UCSD-AML1 (cell line): ENCODE measurements at regions not wholly inside any gene's neighbourhood (a gene's known extent, or its start where the extent isn't known, plus 50 kb on each side); places are given as distances from the start of the nearest gene placed in this dataset.
"Not testable (repeated sequence)": the region's sequence is repeated elsewhere in the genome, so short reads cannot be mapped to it uniquely, and the experiment has no call there.

Experiments used
- DNase-seq: peaks from one replicate; lab custom pipeline; 2025; ENCODE audit not compliant: unreplicated experiment; lab: John Stamatoyannopoulos, UW

GRCh38 chr17:16844669-16845068, 127.2 kb downstream of the TNFRSF13B start:
- not testable (repeated sequence) for DNase-seq

- DNase-seq = not testable (repeated sequence)
These were observed 128.4 kb downstream of the TNFRSF13B start for GRCh38 chr17:16843511-16843910.

DNA sequence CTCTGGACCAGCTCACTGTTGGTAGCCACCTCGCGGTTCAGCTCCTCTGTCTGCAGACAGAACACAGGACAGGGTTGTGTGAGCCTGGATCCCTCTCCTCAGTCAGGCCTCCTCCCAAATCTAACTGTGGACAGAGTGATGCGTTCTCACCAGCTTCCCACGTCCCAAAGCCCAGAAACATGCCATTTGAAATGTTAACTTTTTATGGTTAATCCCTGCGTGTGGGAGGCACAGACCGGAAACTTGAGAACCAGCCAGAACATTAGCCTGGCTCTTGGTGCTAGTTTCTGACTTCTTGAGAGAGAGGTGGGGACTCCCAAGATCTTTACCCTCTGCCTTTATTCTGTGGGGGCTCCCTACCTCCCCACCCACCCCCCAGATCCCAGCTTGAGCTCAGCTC, 129.6 kb downstream of the TNFRSF13B start:
- DNase-seq = not testable (repeated sequence)

- DNase-seq = not testable (repeated sequence)
These were observed 130.0 kb downstream of the TNFRSF13B start for GRCh38 chr17:16841896-16842295.

DNA sequence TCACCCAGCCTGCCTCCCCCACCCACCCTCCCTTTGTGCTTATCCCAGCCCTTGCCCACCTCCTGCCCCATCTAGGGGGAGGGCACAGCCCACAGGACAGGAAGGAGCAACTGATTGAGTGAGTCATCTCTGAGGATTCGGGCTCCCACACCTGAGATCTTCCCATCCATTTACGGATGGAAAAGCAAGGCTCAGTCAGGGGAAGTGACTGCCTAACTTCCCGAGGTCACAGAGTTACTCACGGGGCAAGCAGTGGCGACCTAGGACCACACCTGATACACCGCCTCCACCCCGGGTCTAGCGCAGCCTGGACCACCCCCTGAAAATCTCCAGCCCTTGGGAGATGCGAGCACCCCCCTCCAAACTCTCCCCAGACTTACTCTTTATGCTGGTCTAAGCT, 131.7 kb downstream of the TNFRSF13B start:
- DNase-seq = not testable (repeated sequence)

GRCh38 chr17:16839242-16840175, 132.4 kb downstream of the TNFRSF13B start:
- not testable (repeated sequence) for DNase-seq

- DNase-seq = not testable (repeated sequence)
These were observed 133.1 kb downstream of the TNFRSF13B start for GRCh38 chr17:16838795-16839194.

DNA sequence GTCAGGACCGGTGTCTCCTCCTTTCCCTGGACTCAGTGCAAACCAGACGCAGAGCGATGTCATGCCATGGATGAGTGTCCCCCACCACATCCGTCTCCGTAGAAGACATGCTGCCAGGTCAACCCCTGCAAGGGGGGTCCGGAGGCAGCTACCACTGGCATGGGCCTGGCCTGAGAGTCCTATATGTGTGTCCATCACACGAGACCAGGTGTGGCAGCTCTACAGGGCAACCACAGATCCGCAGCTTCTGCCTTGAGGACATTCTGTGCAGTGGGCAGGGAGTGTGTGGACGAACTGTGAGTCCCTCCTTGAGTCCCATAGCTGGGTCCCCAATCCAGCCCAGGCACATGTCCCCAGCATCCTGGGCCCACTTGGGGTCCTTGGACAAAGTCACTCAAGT, 133.6 kb downstream of the TNFRSF13B start:
- DNase-seq = not testable (repeated sequence)

DNA sequence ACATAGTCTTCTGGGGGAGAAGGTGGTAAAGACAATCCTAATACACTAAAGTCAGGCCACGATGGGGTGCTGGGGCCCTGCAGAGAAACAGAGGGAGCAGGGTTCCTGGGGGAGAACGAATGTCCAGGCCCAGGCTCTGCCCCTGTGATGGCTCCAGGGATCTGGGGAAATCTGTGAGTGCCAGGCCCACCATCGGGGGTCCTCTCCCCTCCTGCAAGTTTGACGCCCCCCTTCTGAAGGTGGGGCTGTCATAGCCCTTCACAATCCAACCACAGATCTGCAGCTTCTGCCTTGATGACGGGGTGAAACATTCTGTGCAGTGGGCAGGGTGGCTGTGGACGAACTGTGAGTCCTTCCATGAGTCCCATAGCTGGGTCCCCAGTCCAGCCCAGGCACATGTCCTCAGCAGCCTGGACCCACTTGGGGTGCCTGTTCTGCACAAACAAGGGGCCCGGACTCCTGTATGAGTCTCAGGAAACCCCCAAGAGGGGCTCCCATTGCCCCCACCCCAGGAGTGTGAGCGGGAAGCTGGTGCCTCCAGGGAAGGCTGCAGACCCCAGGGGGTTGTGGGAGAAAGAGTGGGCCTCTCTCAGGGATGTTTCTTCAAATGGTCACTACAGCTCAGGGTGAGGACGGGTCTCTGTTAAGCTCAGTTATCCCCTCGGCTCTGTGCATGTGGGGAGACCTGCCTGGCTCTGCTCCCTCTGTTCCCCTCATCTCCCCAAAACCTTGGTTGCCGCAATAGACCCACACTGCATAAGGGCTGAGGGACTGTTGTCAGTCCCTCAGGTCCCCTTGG, 134.3 kb downstream of the TNFRSF13B start:
- not testable (repeated sequence) for DNase-seq

DNA sequence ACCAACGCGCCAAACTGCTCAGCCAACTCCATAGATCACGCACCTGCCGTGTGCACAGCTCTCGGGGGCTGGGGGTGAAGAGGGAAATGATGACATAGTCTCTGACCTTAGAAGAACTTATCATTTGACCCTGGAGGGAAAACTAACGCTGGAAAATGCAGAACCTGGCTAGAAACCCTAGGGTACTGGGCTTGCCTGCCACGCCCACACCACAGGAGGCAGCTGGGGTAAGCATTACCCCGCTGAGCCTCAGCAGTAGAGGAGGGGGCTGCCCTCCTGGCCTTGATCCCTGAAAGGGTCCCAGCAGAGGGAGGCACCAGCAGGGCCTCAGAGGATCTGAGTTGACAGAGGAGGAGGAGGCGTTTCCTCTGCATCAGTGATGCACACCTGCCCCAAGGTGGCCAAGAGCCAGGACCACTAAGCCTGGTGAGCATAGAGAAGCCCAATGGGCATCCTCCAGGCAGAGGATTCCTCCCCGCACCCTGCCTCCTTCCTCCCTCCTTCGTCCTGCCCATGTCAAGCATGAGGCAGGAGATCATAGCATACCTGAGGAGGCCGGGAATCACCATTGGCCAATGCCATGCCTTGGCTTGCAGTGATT, 135.5 kb downstream of the TNFRSF13B start:
- DNase-seq = not testable (repeated sequence)

GRCh38 chr17:16833517-16833916, 138.4 kb downstream of the TNFRSF13B start:
- DNase-seq = not testable (repeated sequence)

DNA sequence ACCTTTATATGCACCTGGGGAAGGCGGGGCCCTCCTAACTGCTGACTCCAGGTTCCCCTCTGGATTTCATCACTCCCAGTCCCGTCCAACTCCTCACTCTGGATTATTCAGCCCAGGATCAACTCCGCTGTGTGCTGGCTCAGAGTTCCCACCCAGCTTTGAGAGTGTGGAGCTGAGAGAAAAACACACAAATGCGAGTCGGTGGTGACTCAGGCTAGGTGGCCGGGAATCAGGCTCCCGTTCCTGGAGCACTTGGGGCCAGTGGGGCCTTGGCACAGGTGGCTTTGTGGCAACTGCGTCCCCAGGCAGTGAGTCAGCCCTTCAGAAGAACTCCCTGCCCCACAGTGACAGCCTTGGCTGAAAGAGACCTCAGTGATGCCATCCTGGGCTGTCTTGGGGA, 139.1 kb downstream of the TNFRSF13B start:
- not testable (repeated sequence) for DNase-seq

DNA sequence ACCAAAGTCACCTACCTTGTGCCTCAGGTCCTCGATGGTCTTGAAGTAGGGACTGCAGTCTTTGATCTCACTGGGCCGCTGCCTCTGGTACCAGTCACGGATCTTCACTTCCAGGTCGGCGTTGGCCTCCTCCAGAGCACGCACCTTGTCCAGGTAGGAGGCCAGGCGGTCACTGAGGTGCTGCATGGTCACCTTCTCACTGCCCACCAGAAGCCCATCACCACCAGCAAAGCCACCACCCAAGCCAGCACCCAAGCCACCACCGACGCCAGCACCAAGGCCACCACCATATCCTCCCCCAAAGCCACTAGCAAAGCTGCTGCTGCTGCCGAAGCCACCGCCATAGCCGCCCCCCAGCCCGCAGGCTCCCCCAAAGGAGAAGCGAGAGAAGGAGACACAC, 139.7 kb downstream of the TNFRSF13B start:
- not testable (repeated sequence) for DNase-seq

DNA sequence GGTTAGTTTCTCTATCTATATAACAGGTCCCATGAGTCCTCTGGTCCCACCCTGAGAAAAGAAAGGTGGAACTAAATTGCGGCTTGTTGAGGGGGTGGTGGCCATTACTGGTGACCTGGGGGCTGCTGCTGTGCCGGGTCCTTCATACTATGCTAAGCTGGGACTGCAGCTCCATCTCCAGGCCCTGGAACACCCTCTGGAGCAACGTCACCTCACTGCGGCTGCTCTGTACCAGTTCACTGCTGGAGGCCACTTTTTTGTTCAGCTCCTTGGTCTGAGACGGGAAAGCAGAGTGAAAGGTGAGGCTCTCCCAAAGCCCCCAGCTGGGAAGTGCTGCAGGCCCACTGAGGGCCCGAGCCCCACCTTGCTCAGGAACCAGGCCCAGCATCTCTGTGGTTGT, 140.7 kb downstream of the CCDC144A start:
- not testable (repeated sequence) for DNase-seq

GRCh38 chr17:16830219-16830618, 140.2 kb downstream of the CCDC144A start:
- not testable (repeated sequence) for DNase-seq
